GM21367 (cell line): ENCODE measurements at regions not wholly inside any gene's neighbourhood (a gene's known extent, or its start where the extent isn't known, plus 50 kb on each side); places are given as distances from the start of the nearest gene placed in this dataset.

Source experiments
- ATAC-seq: cut with Tn5 transposase; IDR thresholded peaks from one replicate; pipeline ENCODE4 v1.9.1; 2021; ENCODE audit not compliant: unreplicated experiment

DNA sequence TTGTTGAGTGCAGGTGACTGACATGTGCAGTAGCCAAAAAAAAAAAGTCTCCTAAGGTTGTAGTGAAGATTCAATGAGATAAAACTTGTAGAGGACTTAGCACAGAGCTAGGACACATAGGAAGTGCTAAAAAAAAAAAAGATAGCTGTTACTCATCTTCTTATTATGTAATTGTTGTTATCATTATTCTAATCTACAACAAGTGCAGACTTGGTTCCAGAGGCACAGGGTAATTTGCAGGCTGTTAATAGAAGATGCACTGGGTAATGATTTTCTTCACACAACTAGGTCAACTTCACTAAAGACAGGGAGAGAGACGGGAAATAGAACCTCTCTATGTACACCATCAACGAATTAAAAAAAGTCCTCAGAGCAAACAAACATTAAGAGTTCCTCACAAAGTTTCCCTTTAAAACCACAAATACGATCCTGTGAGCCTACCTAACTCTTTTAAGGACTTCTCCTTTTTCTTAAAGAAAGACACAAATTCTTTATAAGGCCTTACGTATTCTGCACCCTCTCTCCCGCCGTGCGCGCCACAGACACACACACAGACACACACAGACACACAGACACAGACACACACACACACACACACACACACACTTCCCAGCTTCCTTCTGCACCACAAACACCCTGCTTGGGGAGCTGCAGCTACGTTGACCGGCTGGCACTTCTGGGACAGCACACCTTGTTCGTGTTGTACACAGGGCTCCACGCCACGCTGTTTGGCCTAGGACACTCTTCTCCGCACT, 49.8 kb upstream of the GADD45A start:
- ATAC-seq = no peak
